Neural progenitor cell (in vitro differentiated cells): ENCODE measurements at regions not wholly inside any gene's neighbourhood (a gene's known extent, or its start where the extent isn't known, plus 50 kb on each side); places are given as distances from the start of the nearest gene placed in this dataset.

Source experiments
- DNase-seq: peaks from one replicate; pipeline ENCODE4 v3.0.0-alpha.2; 2016; ENCODE audit warnings: low spot score
- H2AFZ ChIP-seq: fragments of 200-600 bp; sonication (generic); replicated peaks from 2 replicates; pipeline ENCODE4 v1.6.1; 2016; ENCODE audit warnings: antibody characterized with exemption
- H3F3A ChIP-seq: fragments of 200-600 bp; sonication (generic); 2 replicates; pipeline ENCODE4 v1.6.1; 2016; ENCODE audit warnings: antibody characterized with exemption, low read depth
- H3K27ac ChIP-seq: fragments of 200-600 bp; sonication (generic); 2 replicates; pipeline ENCODE4 v1.5.1; 2016; ENCODE audit warnings: mild to moderate bottlenecking
- H3K27me3 ChIP-seq: fragments of 200-600 bp; sonication (generic); 2 replicates; pipeline ENCODE4 v1.6.1; 2016; ENCODE audit warnings: mild to moderate bottlenecking, moderate library complexity
- H3K36me3 ChIP-seq: fragments of 200-600 bp; sonication (generic); 2 replicates; pipeline ENCODE4 v1.5.1; 2016
- H3K4me1 ChIP-seq: fragments of 200-600 bp; sonication (generic); 2 replicates; pipeline ENCODE4 v1.6.1; 2016; ENCODE audit warnings: mixed run types
- H3K4me2 ChIP-seq: fragments of 200-600 bp; sonication (generic); 2 replicates; pipeline ENCODE4 v1.6.1; 2016
- H3K4me3 ChIP-seq: fragments of 200-600 bp; sonication (generic); 2 replicates; pipeline ENCODE4 v1.5.1; 2016
- H3K79me2 ChIP-seq: fragments of 200-600 bp; sonication (generic); 2 replicates; pipeline ENCODE4 v1.6.1; 2016; ENCODE audit warnings: low read depth
- H3K9ac ChIP-seq: fragments of 200-600 bp; sonication (generic); 2 replicates; pipeline ENCODE4 v1.6.1; 2016
- H3K9me3 ChIP-seq: fragments of 200-600 bp; sonication (generic); 2 replicates; pipeline ENCODE4 v1.5.1; 2016; ENCODE audit warnings: low read depth
- H4K20me1 ChIP-seq: fragments of 200-600 bp; sonication (generic); 2 replicates; pipeline ENCODE4 v1.6.1; 2016; ENCODE audit warnings: low read depth
- H3K27ac Mint-ChIP-seq: 3 replicates; pipeline ENCODE4 v1.8.0; 2021; ENCODE audit warnings: mixed read lengths
- H3K27me3 Mint-ChIP-seq: 2 replicates; pipeline ENCODE4 v1.8.0; 2022; ENCODE audit warnings: low read depth, mild to moderate bottlenecking, inconsistent platforms, moderate library complexity, mixed read lengths; ENCODE audit not compliant: insufficient read depth
- H3K36me3 Mint-ChIP-seq: 3 replicates; pipeline ENCODE4 v1.8.0; 2021; ENCODE audit warnings: mixed read lengths
- H3K4me1 Mint-ChIP-seq: 3 replicates; pipeline ENCODE4 v1.8.0; 2021; ENCODE audit warnings: mixed read lengths
- H3K4me3 Mint-ChIP-seq: 3 replicates; pipeline ENCODE4 v1.8.0; 2021; ENCODE audit warnings: mild to moderate bottlenecking, moderate library complexity, mixed read lengths
- H3K9me3 Mint-ChIP-seq: 3 replicates; pipeline ENCODE4 v1.8.0; 2020; ENCODE audit warnings: mixed read lengths
- EZH2 ChIP-seq: fragments of 200-600 bp; sonication (generic); IDR thresholded peaks from 2 replicates; pipeline ENCODE4 v1.6.1; 2017; ENCODE audit warnings: antibody characterized with exemption, mild to moderate bottlenecking, moderate library complexity
- EZH2phosphoT487 ChIP-seq: fragments of 200-600 bp; sonication (generic); IDR thresholded peaks from 2 replicates; pipeline ENCODE4 v1.6.1; 2017; ENCODE audit warnings: antibody characterized with exemption
- TF ChIP-seq, protein P1 (sequence below): fragments of 200-600 bp; sonication (generic); IDR thresholded peaks from 2 replicates; pipeline ENCODE4 v1.5.1; 2017; ENCODE audit warnings: antibody characterized with exemption, mild to moderate bottlenecking

DNA sequence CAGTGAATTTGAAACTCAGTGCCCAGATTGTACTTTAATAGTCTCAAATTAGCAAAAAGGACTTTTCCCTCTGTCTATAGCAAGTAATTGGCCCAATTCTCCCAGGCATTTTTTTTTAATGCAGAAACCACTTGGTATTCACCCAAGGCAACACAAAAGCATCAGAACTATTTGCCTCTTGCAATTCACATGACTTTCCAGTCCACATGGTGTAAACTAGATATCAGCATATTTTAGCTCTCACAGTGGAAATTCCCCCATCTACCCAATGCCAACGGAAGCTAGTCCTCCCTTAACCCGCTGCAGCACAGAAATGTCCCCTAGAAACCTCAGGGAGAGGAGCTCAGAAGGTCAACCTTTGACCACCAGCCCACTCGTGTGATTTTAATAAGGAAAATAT, 103.4 kb upstream of the CDYL start:
- no peaks in the 10 kb centered on the region for H3K79me2 ChIP-seq
- H3K9ac ChIP-seq: no peak overlapping the region
- TF ChIP-seq EZH2 (no peak), EZH2phosphoT487 (no peak)
- TF ChIP-seq, protein P1, sequence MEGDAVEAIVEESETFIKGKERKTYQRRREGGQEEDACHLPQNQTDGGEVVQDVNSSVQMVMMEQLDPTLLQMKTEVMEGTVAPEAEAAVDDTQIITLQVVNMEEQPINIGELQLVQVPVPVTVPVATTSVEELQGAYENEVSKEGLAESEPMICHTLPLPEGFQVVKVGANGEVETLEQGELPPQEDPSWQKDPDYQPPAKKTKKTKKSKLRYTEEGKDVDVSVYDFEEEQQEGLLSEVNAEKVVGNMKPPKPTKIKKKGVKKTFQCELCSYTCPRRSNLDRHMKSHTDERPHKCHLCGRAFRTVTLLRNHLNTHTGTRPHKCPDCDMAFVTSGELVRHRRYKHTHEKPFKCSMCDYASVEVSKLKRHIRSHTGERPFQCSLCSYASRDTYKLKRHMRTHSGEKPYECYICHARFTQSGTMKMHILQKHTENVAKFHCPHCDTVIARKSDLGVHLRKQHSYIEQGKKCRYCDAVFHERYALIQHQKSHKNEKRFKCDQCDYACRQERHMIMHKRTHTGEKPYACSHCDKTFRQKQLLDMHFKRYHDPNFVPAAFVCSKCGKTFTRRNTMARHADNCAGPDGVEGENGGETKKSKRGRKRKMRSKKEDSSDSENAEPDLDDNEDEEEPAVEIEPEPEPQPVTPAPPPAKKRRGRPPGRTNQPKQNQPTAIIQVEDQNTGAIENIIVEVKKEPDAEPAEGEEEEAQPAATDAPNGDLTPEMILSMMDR: no peak
- Mint-ChIP-seq H3K27me3 (peaks cover 8% of the 10 kb centered on the region), H3K27ac (no peak overlapping the region), H3K4me3 (no peak overlapping the region), H3K36me3 (no peaks in the 10 kb centered on the region), H3K4me1 (peaks cover 9% of the 10 kb centered on the region), H3K9me3 (no peaks in the 10 kb centered on the region)
- no peak overlapping the region for H3K27ac ChIP-seq
- no peak overlapping the region for H3K4me2 ChIP-seq
- DNase-seq: no peak
- no peak overlapping the region for H2AFZ ChIP-seq
- H4K20me1 ChIP-seq: no peaks in the 10 kb centered on the region
- H3K9me3 ChIP-seq: no peaks in the 10 kb centered on the region
- no peaks in the 10 kb centered on the region for H3K36me3 ChIP-seq
- no peaks in the 10 kb centered on the region for H3K27me3 ChIP-seq
- no peaks in the 10 kb centered on the region for H3F3A ChIP-seq
- no peaks in the 10 kb centered on the region for H3K4me1 ChIP-seq
- no peak overlapping the region for H3K4me3 ChIP-seq

DNA sequence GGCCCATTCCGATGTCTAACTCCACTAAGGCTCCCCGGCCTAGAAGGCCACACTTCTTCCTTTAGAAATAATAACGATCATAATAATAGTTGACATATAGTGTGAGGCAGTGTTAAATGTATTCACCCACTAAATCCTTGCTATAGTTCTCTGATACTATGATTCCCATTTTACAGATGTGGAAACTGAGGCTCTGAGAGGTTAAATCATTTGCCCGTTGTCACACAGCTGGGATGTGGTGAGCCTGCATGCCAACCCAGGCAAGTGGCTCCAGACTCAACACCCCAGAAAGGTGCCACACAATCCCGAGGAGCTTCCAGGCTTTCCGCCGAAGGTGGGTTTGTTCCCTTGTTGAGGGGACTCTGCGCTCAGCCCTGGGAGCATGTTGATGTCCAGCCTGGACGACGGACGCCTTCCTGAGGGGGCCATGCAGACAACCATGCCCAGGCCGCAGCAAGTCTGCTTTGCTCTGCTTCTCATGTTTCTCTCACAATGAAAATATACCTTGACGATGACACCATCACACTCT, 104.6 kb upstream of the CDYL start:
- Histone ChIP-seq H4K20me1 (no peaks in the 10 kb centered on the region), H3K27ac (no peak overlapping the region), H3K27me3 (no peaks in the 10 kb centered on the region), H2AFZ (no peak overlapping the region), H3K9me3 (no peaks in the 10 kb centered on the region), H3K4me3 (no peak overlapping the region), H3F3A (no peaks in the 10 kb centered on the region), H3K79me2 (no peaks in the 10 kb centered on the region), H3K4me2 (no peak overlapping the region), H3K9ac (no peak overlapping the region), H3K4me1 (no peaks in the 10 kb centered on the region), H3K36me3 (no peaks in the 10 kb centered on the region)
- peaks cover 10% of the 10 kb centered on the region for H3K27me3 Mint-ChIP-seq
- no peak overlapping the region for H3K27ac Mint-ChIP-seq
- H3K4me1 Mint-ChIP-seq: peaks cover 9% of the 10 kb centered on the region
- no peaks in the 10 kb centered on the region for H3K36me3 Mint-ChIP-seq
- no peaks in the 10 kb centered on the region for H3K9me3 Mint-ChIP-seq
- TF ChIP-seq EZH2phosphoT487: no peak
- TF ChIP-seq EZH2: no peak
- TF ChIP-seq, protein P1: no peak
- DNase-seq: no peak
- no peak overlapping the region for H3K4me3 Mint-ChIP-seq

DNA sequence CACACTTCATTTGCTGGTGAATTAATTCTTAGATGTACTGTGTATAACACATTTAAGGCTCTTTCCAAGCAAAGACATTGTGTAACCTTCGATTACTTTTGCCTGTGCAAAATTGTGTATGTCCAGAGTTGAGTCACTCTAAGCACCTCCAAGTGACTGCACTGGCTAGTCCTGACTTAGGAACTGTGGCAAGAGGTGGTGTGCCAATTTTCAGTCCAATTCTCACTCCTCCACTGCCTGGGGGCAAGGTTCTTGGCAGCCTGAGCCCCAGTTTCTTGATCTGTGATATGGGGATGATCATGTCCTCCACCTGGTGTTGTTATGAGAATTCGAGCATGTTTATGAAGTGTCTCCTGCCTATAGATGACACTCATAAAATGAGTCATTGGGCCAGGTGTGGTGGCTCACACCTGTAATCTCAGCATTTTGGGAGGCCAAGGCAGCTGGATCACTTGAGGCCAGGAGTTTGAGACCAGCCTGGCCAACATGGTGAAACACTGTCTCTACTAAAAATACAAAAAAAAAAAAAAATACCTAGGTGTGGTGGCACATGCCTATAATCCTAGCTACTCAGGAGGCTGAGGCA, 105.3 kb upstream of the CDYL start:
- Histone ChIP-seq H3K4me3 (no peak overlapping the region), H3K79me2 (no peaks in the 10 kb centered on the region), H4K20me1 (no peaks in the 10 kb centered on the region), H3K4me2 (no peak overlapping the region), H3K27ac (no peak overlapping the region), H3K4me1 (no peaks in the 10 kb centered on the region), H3K27me3 (no peaks in the 10 kb centered on the region), H3K9me3 (no peaks in the 10 kb centered on the region), H3K36me3 (no peaks in the 10 kb centered on the region), H2AFZ (no peak overlapping the region), H3K9ac (no peak overlapping the region), H3F3A (no peaks in the 10 kb centered on the region)
- DNase-seq: no peak
- TF ChIP-seq, protein P1: no peak
- TF ChIP-seq EZH2 (no peak), EZH2phosphoT487 (no peak)
- Mint-ChIP-seq H3K27ac (no peak overlapping the region), H3K27me3 (peaks cover 6% of the 10 kb centered on the region), H3K4me1 (peaks cover 9% of the 10 kb centered on the region), H3K4me3 (no peak overlapping the region), H3K36me3 (no peaks in the 10 kb centered on the region), H3K9me3 (no peaks in the 10 kb centered on the region)
